ENCODE measurements at regions not wholly inside any gene's neighbourhood (a gene's known extent, or its start where the extent isn't known, plus 50 kb on each side); places are given as distances from the start of the nearest gene placed in this dataset.
"Not testable (repeated sequence)": the region's sequence is repeated elsewhere in the genome, so short reads cannot be mapped to it uniquely, and the experiment has no call there.

GRCh38 chr7:76138577-76139313, 63.0 kb upstream of the SRRM3 start:
- peaks cover 0 to 13% (median under 1%) of the 10 kb centered on the region in 4 donors for H3K4me1 Mint-ChIP-seq
- intact Hi-C loops (cut with micrococcal nuclease); H3K27ac Mint-ChIP-seq: not testable (repeated sequence)

DNA sequence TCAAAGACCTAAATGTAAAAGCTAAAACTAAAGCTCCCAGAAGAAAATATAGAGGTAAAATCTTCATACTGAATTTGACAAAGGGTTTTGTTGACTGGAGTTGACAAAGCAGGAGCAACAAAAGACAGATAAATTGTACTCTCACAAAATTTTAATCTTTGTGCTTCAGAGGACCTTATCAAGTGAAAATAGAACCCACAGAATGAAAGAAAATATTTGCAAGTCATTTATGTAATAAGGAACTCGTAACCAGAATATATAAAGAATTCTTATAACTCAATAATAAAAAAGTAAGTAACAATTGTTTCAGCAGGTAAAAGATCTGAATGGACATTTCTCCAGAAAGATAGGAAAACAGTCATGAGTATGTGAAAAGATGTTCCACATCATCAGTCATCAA, 62.0 kb upstream of the SRRM3 start:
- POLR2A ChIA-PET (ENCODE audit: partially characterized antibody): no interaction called here
- Mint-ChIP-seq H3K9me3 (no peaks in the 10 kb centered on the region), H3K4me1 (peaks cover 0 to 13% (median 0%) of the 10 kb centered on the region in 4 donors), H3K27ac (no peak overlapping the region), H3K4me3 (no peak overlapping the region), H3K36me3 (no peaks in the 10 kb centered on the region), H3K27me3 (peaks cover 7 to 13% of the 10 kb centered on the region in 2 donors)
- no peak for DNase-seq
- intact Hi-C loops (cut with micrococcal nuclease): no loop called here
- CTCF ChIA-PET (ENCODE audit: partially characterized antibody): no interaction called here
- Histone ChIP-seq H3K4me3 (ENCODE audit: low read length in 2 of 2) (no peak overlapping the region), H3K27me3 (ENCODE audit: insufficient read depth, low read length) (no peaks in the 10 kb centered on the region), H3K36me3 (ENCODE audit: insufficient read depth, low read length) (no peaks in the 10 kb centered on the region), H3K4me1 (ENCODE audit: insufficient read depth, low read length) (peaks cover 15% of the 10 kb centered on the region), H3K9me3 (ENCODE audit: control insufficient read depth in 1 of 2, low read length in 2 of 2) (no peaks in the 10 kb centered on the region), H3K27ac (ENCODE audit: low read depth, low read length) (no peak overlapping the region)

More at GRCh38 chr7:76138577-76139313, 63.0 kb upstream of the SRRM3 start:
- CTCF ChIA-PET (ENCODE audit: partially characterized antibody); H3K36me3 ChIP-seq (ENCODE audit: insufficient read depth, low read length); POLR2A ChIA-PET (ENCODE audit: partially characterized antibody); H3K36me3 Mint-ChIP-seq; H3K9me3 Mint-ChIP-seq; H3K9me3 ChIP-seq (ENCODE audit: control insufficient read depth in 1 of 2, low read length in 2 of 2); H3K27me3 ChIP-seq (ENCODE audit: insufficient read depth, low read length); H3K27ac ChIP-seq (ENCODE audit: low read depth, low read length); H3K4me3 ChIP-seq (ENCODE audit: low read length in 2 of 2); DNase-seq; H3K4me3 Mint-ChIP-seq: not testable (repeated sequence)
- H3K27me3 Mint-ChIP-seq: peaks cover 10 to 17% of the 10 kb centered on the region in 2 donors
- peaks cover 14% of the 10 kb centered on the region for H3K4me1 ChIP-seq (ENCODE audit: insufficient read depth, low read length)

DNA sequence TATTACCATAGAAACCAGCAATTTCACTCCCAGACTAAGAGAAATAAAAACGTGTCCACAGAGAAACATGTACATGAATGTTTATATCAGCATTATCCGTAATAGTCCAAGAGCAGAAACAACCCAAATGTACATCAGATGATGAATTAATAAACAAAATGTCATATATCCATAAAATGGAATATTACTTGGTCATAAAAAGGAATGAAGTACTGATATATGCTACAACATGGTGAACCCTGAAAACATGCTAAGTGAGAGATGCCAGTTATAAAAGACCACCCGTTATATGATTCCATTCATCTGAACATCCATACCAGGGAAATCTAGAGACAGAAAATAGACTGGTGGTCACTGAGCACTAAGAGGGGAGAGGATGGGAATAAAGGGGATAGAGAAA, 61.4 kb upstream of the SRRM3 start:
- H3K27ac Mint-ChIP-seq; H3K4me3 ChIP-seq (ENCODE audit: low read length in 2 of 2); H3K27ac ChIP-seq (ENCODE audit: low read depth, low read length); intact Hi-C loops (cut with micrococcal nuclease); H3K4me3 Mint-ChIP-seq; H3K9me3 Mint-ChIP-seq; H3K27me3 ChIP-seq (ENCODE audit: insufficient read depth, low read length); DNase-seq; H3K27me3 Mint-ChIP-seq; H3K9me3 ChIP-seq (ENCODE audit: control insufficient read depth in 1 of 2, low read length in 2 of 2); H3K36me3 Mint-ChIP-seq; POLR2A ChIA-PET (ENCODE audit: partially characterized antibody); H3K36me3 ChIP-seq (ENCODE audit: insufficient read depth, low read length); CTCF ChIA-PET (ENCODE audit: partially characterized antibody): not testable (repeated sequence)
- peaks cover 15% of the 10 kb centered on the region for H3K4me1 ChIP-seq (ENCODE audit: insufficient read depth, low read length)
- peaks cover 0 to 13% (median 0%) of the 10 kb centered on the region in 4 donors for H3K4me1 Mint-ChIP-seq

DNA sequence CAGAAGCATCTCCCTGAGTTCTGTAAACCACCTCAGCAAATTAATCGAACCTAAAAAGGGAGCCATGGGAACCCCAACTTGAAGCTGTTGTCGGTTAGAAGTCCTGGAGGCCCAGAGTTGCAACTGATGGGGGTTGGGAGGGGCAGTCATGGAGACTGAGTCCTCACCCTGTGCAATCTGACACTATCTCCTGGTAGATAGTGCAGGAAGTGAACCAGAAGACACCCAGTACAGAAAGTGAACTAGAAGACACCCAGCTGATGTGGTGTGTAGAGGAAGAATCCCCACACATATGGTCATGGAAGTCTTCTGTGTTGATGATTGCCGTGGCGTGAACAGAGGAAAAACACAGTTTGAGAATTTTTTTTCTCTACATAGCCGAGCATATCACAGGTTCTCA, 58.8 kb upstream of the SRRM3 start:
- H3K36me3 ChIP-seq (ENCODE audit: insufficient read depth, low read length): no peaks in the 10 kb centered on the region
- peaks cover 15% of the 10 kb centered on the region for H3K4me1 ChIP-seq (ENCODE audit: insufficient read depth, low read length)
- intact Hi-C loops (cut with micrococcal nuclease): no loop called here
- DNase-seq: peak in 1 of 5 donors; percentile 23
- peak overlapping the region in 2 of 7 donors; percentile 23 to 44 for H3K27ac Mint-ChIP-seq
- H3K36me3 Mint-ChIP-seq: no peaks in the 10 kb centered on the region
- no peaks in the 10 kb centered on the region for H3K27me3 ChIP-seq (ENCODE audit: insufficient read depth, low read length)
- peaks cover 0 to 13% (median 0%) of the 10 kb centered on the region in 4 donors for H3K4me1 Mint-ChIP-seq
- ChIA-PET POLR2A (ENCODE audit: partially characterized antibody) (interaction anchor here (0.8 to 1.9 kb wide), 3 partner anchors 9 to 24 kb away, joined by 3 to 6 read pairs (median 5); no protein-coding TSS in a partner anchor), CTCF (ENCODE audit: partially characterized antibody) (no interaction called here)
- no peaks in the 10 kb centered on the region for H3K9me3 Mint-ChIP-seq
- peaks cover 7% of the 10 kb centered on the region in 2 donors for H3K27me3 Mint-ChIP-seq
- no peak overlapping the region for H3K27ac ChIP-seq (ENCODE audit: low read depth, low read length)
- no peaks in the 10 kb centered on the region for H3K9me3 ChIP-seq (ENCODE audit: control insufficient read depth in 1 of 2, low read length in 2 of 2)
- H3K4me3 ChIP-seq (ENCODE audit: low read length in 2 of 2): no peak overlapping the region
- H3K4me3 Mint-ChIP-seq: peak overlapping the region in 3 of 8 donors; percentile 11 to 63 (median 58)

DNA sequence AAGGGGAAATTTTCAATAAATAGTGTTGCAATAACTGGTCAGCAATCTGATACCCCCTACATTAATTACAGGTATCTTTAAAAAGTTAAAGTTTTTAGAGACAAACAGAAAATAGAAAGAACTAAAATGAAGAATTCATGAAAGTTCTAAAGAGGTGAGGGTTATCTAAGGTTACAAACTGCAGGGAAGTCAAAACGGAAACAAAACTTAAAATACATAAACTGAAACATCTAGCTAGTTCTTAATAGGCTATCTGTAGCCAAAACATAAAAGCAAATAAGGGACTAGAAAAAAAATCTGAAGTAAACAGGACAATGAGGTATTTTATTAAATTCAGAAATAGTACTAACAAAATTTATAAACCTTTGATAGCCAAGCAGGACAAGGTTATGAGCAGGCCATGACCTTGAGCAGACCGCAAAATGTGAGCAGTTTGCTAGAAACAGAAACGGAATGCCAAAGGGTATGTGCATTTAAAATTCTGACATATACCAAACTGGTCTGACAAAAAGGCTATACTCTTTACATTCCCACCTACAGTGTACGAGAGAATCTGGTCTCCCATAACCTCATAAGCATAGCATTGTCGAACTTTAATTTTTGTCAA, 56.9 kb upstream of the SRRM3 start:
- CTCF ChIA-PET (ENCODE audit: partially characterized antibody): interaction anchor here (0.9 to 1.0 kb wide), 2 partner anchors 33 to 169 kb away, joined by 3 read pairs; no protein-coding TSS in a partner anchor
- H3K9me3 Mint-ChIP-seq: not testable (repeated sequence)

GRCh38 chr7:76146374-76146773, 55.3 kb upstream of the SRRM3 start:
- H3K27ac ChIP-seq (ENCODE audit: low read depth, low read length): no peak overlapping the region
- no peaks in the 10 kb centered on the region for H3K36me3 Mint-ChIP-seq
- no peaks in the 10 kb centered on the region for H3K27me3 ChIP-seq (ENCODE audit: insufficient read depth, low read length)
- no peak overlapping the region for H3K4me3 Mint-ChIP-seq
- no peak for DNase-seq
- H3K4me1 Mint-ChIP-seq: peaks cover 0 to 13% (median 0%) of the 10 kb centered on the region in 4 donors
- no peak overlapping the region for H3K27ac Mint-ChIP-seq
- no peaks in the 10 kb centered on the region for H3K36me3 ChIP-seq (ENCODE audit: insufficient read depth, low read length)
- no peak overlapping the region for H3K4me3 ChIP-seq (ENCODE audit: low read length in 2 of 2)
- intact Hi-C loops (cut with micrococcal nuclease): no loop called here
- no peaks in the 10 kb centered on the region for H3K9me3 Mint-ChIP-seq
- ChIA-PET CTCF (ENCODE audit: partially characterized antibody) (interaction anchor here (0.7 kb wide), 1 partner anchor 24 kb away, joined by 3 read pairs; no protein-coding TSS in a partner anchor), POLR2A (ENCODE audit: partially characterized antibody) (no interaction called here)
- H3K4me1 ChIP-seq (ENCODE audit: insufficient read depth, low read length): peaks cover 15% of the 10 kb centered on the region
- H3K27me3 Mint-ChIP-seq: peaks cover 4 to 8% of the 10 kb centered on the region in 2 donors
- no peaks in the 10 kb centered on the region for H3K9me3 ChIP-seq (ENCODE audit: control insufficient read depth in 1 of 2, low read length in 2 of 2)

More for the DNA sequence above, 56.9 kb upstream of the SRRM3 start:
- H3K9me3 ChIP-seq (ENCODE audit: control insufficient read depth in 1 of 2, low read length in 2 of 2); H3K36me3 ChIP-seq (ENCODE audit: insufficient read depth, low read length); H3K27ac Mint-ChIP-seq; H3K4me3 Mint-ChIP-seq; H3K4me3 ChIP-seq (ENCODE audit: low read length in 2 of 2); H3K36me3 Mint-ChIP-seq; H3K27ac ChIP-seq (ENCODE audit: low read depth, low read length); H3K27me3 ChIP-seq (ENCODE audit: insufficient read depth, low read length); POLR2A ChIA-PET (ENCODE audit: partially characterized antibody); DNase-seq; intact Hi-C loops (cut with micrococcal nuclease); H3K27me3 Mint-ChIP-seq: not testable (repeated sequence)
- H3K4me1 ChIP-seq (ENCODE audit: insufficient read depth, low read length): peaks cover 15% of the 10 kb centered on the region
- peaks cover 0 to 13% (median 0%) of the 10 kb centered on the region in 4 donors for H3K4me1 Mint-ChIP-seq

- CTCF ChIA-PET (ENCODE audit: partially characterized antibody): interaction anchor here (1.4 kb wide), 1 partner anchor 15 kb away, joined by 4 read pairs; no protein-coding TSS in a partner anchor
- intact Hi-C loops (cut with micrococcal nuclease); H3K27ac ChIP-seq (ENCODE audit: low read depth, low read length); H3K27me3 ChIP-seq (ENCODE audit: insufficient read depth, low read length); POLR2A ChIA-PET (ENCODE audit: partially characterized antibody); H3K4me3 ChIP-seq (ENCODE audit: low read length in 2 of 2); H3K4me3 Mint-ChIP-seq; H3K36me3 Mint-ChIP-seq; H3K27ac Mint-ChIP-seq; H3K27me3 Mint-ChIP-seq; H3K9me3 ChIP-seq (ENCODE audit: control insufficient read depth in 1 of 2, low read length in 2 of 2); H3K36me3 ChIP-seq (ENCODE audit: insufficient read depth, low read length); H3K9me3 Mint-ChIP-seq; DNase-seq: not testable (repeated sequence)
- H3K4me1 Mint-ChIP-seq: peaks cover 10 to 15% (median 13%) of the 10 kb centered on the region in 4 donors
- H3K4me1 ChIP-seq (ENCODE audit: insufficient read depth, low read length): peaks cover 14% of the 10 kb centered on the region
These were observed 52.7 kb upstream of the SRRM3 start for GRCh38 chr7:76148947-76149346.

Data from CD4-positive, alpha-beta memory T cell (primary cell).